ENCODE measurements at regions not wholly inside any gene's neighbourhood (a gene's known extent, or its start where the extent isn't known, plus 50 kb on each side); places are given as distances from the start of the nearest gene placed in this dataset.
"Not testable (repeated sequence)": the region's sequence is repeated elsewhere in the genome, so short reads cannot be mapped to it uniquely, and the experiment has no call there.

GRCh38 chr11:87456499-87456898 is 418.8 kb downstream of the TMEM135 start:
- DNase-seq: no peak

GRCh38 chr11:87455180-87455579 is 417.4 kb downstream of the TMEM135 start:
- no peak for DNase-seq

DNA sequence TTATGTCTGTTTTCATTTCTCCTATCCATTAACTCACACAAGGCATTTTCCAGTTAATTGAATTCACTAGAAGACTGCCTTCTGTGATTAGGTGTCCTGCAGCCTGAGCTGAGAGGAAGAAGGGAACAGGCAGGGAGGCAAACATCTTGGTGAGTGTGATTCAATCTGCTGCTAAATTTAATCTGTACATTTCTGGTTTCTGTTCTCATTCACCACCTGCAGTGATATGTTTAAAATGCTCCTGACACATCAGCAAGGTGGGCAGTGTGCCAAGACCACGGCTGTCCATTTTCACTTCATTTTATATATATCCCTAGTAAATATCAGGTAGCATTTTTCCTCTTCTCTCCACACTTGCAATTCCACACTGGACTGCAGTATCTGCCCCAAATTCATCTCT is 416.5 kb downstream of the TMEM135 start:
- DNase-seq: no peak

- DNase-seq: no peak
These were observed 415.9 kb downstream of the TMEM135 start for GRCh38 chr11:87453531-87454089.

DNA sequence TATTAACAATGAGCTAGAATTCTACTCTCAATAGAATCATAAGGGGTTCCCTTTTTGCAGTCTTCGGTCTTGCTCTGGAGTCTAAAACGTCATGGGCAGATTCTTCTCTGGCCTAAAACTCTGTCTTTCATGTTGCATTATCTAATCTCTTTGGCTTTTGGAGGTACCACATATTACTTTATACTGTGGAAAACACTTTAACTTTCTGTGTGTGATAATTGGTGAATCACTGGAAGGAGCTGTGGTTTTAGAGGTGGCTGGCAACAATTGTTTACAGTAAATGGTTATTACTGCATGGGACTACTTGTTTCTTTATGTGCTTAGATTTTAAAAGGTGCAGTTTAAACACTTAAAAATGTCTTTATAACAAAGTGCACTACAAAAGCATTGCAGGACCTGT is 414.3 kb downstream of the TMEM135 start:
- not testable (repeated sequence) for DNase-seq

GRCh38 chr11:87451395-87451794 is 413.7 kb downstream of the TMEM135 start:
- DNase-seq: no peak

DNA sequence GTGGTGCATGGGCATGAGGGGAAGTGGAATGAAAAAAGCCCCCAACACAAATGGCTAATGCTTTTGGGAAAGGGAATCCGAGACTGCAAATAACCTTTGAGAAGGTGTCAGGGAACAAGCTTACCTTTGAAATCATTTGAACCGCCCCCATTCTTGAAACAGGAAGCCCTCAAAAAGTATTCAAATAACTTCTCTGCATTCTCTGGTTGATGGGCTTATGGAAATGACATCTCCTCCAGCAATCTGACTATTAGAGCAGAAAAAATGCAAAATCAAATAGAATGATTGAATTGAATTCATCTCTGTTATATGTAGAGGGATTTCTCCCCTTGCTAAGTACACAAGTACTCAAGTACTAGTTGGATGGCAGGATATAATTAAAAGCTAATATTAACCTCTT is 409.9 kb downstream of the TMEM135 start:
- no peak for DNase-seq

- DNase-seq: no peak
These were observed 407.3 kb downstream of the TMEM135 start for GRCh38 chr11:87444993-87445392.

- DNase-seq: no peak
These were observed 406.0 kb downstream of the TMEM135 start for GRCh38 chr11:87443707-87444106.

DNA sequence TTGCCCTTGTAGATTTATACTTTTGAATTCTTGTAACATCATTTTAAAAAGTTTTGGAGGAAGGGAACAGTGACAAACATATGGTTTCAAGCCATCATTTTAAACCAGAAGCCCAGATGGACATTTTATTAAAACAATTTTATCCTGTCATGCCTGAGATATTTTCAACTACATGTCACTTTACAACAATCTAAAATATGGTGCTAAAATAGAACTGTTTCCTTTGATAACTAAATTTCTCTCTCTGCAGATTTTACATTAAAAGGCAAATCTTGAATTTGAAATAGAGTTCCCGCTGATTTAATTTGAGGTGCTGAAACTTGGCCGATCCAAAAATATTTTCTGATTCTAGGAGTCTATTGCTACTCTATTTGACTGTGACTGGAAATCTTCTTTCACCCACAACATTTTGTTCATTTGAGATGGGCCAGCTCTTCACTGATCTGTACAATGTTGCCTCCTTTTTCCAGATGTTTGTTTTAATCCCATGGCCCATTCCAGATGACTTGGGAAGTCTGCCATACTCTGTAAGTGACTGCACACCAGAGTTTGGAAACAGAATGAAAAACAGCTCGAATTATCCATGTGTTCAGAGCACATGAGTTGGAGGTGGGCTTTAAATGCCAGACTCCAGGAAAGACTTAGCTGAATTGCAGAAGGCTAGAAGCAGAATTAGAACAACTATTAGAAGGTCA is 402.5 kb downstream of the TMEM135 start:
- DNase-seq: no peak

- DNase-seq: no peak
These were observed 400.7 kb downstream of the TMEM135 start for GRCh38 chr11:87438416-87438815.

GRCh38 chr11:87437844-87438223 is 400.1 kb downstream of the TMEM135 start:
- no peak for DNase-seq

- DNase-seq: no peak
These were observed 399.6 kb downstream of the TMEM135 start for GRCh38 chr11:87437133-87437843.

- DNase-seq: no peak
These were observed 394.3 kb downstream of the TMEM135 start for GRCh38 chr11:87432022-87432421.

- DNase-seq: no peak
These were observed 393.7 kb downstream of the TMEM135 start for GRCh38 chr11:87431392-87431791.

DNA sequence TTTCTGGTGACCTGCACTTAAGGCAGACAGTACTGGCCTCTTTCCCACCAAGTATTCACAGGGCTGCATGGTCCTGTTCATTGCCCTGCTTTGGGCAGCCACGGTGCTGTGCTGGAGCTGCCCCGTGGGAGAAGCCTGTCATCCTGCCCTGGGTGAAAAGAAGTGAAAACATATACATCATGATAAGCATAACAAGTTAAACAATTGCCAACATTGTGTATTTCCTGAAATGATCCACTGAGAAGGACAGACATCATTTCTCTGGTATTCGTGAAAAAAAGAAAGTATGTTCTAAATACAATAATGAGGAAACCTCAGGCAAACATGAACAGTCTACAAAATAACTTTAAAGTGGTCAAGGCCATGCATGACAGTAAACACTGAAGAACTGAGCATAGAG is 393.1 kb downstream of the TMEM135 start:
- no peak for DNase-seq

GRCh38 chr11:87429996-87430395 is 392.3 kb downstream of the TMEM135 start:
- DNase-seq: no peak

GRCh38 chr11:87428266-87428665 is 390.5 kb downstream of the TMEM135 start:
- no peak for DNase-seq

GRCh38 chr11:87425943-87426342 is 388.2 kb downstream of the TMEM135 start:
- DNase-seq: no peak

- DNase-seq: no peak
These were observed 387.7 kb downstream of the TMEM135 start for GRCh38 chr11:87425391-87425790.

DNA sequence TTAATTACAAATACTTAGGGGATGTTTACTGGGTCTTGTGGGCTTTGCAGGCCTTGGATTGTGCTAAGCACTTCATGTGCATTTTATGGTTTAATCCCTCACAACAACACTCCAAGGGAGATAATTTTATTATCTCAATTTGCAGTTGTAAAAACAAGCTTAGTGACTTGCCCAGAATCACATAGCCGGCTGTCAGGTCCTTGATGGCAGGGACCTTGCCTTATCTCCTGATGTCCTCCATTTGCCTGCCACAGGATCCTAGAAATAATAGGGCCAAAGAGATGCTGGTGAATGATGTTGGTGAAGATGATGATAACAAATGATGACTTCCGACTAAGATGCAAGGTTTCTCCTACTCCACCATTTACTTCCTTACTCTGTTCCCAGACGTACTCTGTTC is 385.4 kb downstream of the TMEM135 start:
- DNase-seq: no peak

- DNase-seq: no peak
These were observed 384.8 kb downstream of the TMEM135 start for GRCh38 chr11:87422566-87422965.

DNA sequence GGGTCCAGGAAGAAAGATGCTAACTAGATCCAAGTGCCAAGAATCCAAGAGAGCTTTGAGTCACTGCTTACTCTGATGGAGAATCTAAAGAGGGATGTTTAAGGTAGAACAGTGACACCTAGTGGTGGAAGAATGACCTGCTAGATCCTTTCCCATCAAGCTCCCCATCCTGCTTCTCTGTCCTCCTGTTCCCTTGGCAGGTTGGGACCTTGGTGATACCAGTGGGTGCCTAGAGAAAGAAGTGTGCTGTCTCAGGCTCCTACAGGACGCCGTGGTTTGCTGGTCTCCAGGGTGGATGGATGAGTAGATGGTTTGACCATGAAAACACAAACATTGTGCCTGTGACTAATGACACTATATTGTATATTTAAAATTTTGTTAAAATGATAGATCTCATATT is 383.7 kb downstream of the TMEM135 start:
- peak in 1 of 2 donors; percentile 26 for DNase-seq

DNA sequence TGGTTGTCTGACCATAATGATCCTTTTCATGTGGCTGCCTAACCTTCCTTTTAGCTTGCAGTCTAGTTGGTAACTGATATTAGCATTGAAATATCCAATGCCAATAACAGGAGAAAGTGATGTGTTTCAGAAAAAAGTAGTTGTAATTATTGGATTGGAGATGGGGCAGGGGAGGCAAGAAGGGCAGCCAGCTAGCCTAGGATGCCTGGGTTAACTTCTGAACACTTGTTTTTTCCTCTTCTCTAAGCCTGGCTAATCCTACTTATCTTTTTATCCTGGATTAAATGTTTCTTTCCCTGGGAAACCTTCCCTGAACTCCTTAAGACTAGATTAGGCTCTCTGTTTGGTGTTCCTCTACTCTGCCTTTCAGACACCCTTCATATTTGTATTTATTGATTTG is 380.2 kb downstream of the TMEM135 start:
- no peak for DNase-seq
